H1 (cell line): ENCODE measurements at regions not wholly inside any gene's neighbourhood (a gene's known extent, or its start where the extent isn't known, plus 50 kb on each side); places are given as distances from the start of the nearest gene placed in this dataset.

ENCODE experiments used
- CEBPB ChIP-seq: IDR thresholded peaks from 2 replicates; pipeline ENCODE4 v1.6.1; 2012; ENCODE audit warnings: low read depth, low read length
- CREB1 ChIP-seq: IDR thresholded peaks from 2 replicates; pipeline ENCODE4 v1.6.1; 2012; ENCODE audit warnings: inconsistent platforms
- HDAC6 ChIP-seq: IDR thresholded peaks from one replicate; pipeline ENCODE4 v1.7.1; 2012; ENCODE audit warnings: low read depth, mild to moderate bottlenecking, inconsistent platforms, low read length, moderate library complexity
- MAFK ChIP-seq: IDR thresholded peaks from 2 replicates; pipeline ENCODE4 v1.6.1; 2012; ENCODE audit warnings: low read depth, mild to moderate bottlenecking, improper control_type of control experiment, low read length
- NANOG ChIP-seq: IDR thresholded peaks from 2 replicates; pipeline ENCODE4 v1.6.1; 2011; ENCODE audit warnings: low read length, low read depth, mild to moderate bottlenecking, inconsistent platforms; ENCODE audit not compliant: insufficient read depth, poor library complexity, severe bottlenecking
- POLR2AphosphoS5 ChIP-seq: IDR thresholded peaks from 2 replicates; pipeline ENCODE4 v1.6.1; 2011; ENCODE audit warnings: low read depth, low read length
- SIX5 ChIP-seq: IDR thresholded peaks from 2 replicates; pipeline ENCODE4 v1.6.1; 2011; ENCODE audit warnings: mild to moderate bottlenecking, low read depth, low read length
- TF ChIP-seq, protein P1 (sequence below): IDR thresholded peaks from 2 replicates; pipeline ENCODE4 v1.6.1; 2012; ENCODE audit warnings: low read length, inconsistent platforms

DNA sequence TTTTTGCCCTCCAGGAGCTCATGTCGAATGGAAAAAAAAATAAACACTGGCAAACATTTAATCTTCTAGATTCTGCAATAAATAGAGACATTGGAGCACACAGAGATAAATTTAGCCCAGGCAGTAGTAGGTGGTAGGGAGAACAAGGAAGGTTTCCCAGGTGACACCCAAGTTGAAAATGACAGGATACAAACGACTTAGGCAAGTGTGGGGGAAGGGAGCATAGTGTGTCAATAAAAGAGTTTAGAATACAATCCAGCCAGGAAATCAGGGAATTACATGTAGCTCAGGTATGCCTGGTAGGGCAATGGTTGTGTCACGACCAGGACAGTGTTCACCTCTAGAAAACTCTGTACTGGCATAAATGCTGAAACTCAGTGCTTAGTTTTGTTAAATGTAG is 364.6 kb upstream of the AGTR1 start (continued):
- TF ChIP-seq, protein P1, sequence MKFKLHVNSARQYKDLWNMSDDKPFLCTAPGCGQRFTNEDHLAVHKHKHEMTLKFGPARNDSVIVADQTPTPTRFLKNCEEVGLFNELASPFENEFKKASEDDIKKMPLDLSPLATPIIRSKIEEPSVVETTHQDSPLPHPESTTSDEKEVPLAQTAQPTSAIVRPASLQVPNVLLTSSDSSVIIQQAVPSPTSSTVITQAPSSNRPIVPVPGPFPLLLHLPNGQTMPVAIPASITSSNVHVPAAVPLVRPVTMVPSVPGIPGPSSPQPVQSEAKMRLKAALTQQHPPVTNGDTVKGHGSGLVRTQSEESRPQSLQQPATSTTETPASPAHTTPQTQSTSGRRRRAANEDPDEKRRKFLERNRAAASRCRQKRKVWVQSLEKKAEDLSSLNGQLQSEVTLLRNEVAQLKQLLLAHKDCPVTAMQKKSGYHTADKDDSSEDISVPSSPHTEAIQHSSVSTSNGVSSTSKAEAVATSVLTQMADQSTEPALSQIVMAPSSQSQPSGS: no peak
- TF ChIP-seq SIX5 (no peak), HDAC6 (no peak), POLR2AphosphoS5 (no peak), NANOG (no peak), CREB1 (no peak), MAFK (no peak), CEBPB (no peak)
- TF ChIP-seq, all 59 proteins: peak for 0
